Retina (tissue), 1 donor: ENCODE measurements at regions not wholly inside any gene's neighbourhood (a gene's known extent, or its start where the extent isn't known, plus 50 kb on each side); places are given as distances from the start of the nearest gene placed in this dataset.
A peak's percentile ranks its signal among the peaks of the same experiment; 100 is the strongest.

ENCODE experiments used
- DNase-seq: peaks from one replicate; pipeline ENCODE4 v3.0.0-alpha.2; 2016

- DNase-seq, result no peak
Measured at GRCh38 chr6:163662604-163663225, 248.2 kb downstream of the QKI start.

DNA sequence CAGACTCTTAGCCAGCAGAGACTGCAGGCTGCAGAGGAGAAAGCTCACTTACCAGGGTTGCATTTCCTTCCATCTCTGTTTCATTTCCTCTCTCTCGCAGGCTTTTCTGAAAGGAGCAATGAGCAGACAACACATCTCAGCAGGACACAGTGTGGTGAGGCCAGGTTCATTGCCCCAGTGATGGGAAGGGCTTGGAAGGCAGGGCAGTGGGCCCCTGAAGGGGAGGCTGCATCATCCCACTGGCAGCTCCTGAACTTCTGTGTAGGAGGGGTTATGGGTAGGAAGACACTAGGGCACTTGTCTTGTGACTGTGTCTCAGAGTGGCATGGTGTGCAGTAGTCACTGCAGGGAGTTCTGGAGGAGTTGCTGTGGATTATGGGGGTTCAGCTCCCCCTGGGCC lies 246.8 kb downstream of the QKI start:
- DNase-seq, result peak; percentile 58

DNA sequence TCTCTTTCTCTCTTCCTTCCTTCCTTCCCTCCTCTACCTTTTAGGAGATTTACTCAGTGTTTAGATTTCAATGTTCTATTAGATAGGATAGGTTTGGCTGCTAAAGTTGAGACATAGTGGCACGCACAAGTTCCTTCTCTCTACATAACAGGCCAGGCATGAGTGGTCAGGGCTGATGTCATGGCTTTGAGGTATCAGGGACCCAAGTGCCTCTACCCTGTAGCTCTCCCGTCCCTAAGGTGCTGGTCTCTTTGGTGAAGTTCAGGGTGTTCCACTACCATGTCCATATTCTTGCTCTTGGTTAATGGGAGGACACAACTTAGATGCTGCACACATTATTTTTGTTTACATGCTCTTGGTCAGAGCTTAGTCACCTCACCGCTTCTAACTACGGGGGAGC lies 245.3 kb downstream of the QKI start:
- no peak for DNase-seq

DNA sequence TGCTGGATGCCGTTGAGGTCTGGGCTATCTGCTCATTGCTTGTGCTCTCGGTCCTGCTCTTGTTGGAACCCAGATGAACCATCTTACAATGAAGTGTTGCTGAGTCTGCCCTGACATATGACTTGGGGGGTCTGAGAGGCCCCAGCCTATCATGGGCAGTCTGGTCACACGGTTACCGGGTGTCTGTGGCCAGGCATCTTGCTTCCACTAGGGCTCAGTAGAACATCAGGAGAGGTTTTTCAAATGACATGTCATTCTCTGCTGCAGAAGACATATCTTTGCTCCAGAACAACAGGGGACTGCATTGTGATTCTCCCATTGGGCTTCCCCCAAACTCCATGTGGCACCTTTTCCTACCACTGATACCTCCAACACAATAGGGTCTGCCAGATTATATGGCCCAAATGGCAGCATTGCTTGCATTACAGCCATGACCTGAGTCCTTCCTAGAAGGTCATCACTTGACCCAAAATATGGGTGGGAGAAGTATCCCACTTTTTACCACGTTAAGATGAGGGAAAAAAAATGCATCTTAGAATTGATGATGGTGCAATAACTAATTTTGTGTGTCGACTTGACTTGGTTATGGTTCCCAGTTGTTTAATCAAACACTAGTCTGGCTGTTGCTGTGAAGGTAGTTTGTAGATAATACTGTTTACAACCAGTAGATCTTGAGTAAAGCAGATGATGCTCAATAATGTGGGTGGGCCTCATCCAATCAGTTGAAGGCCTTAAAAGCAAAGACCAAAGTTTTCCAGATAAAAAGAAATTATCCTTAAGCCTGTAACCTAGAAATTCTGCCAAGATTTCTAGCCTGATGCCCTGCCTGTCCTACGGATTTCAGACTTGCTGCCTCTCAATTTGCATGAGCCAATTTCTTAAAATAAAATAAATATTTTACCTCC lies 241.0 kb downstream of the QKI start:
- no peak for DNase-seq

DNA sequence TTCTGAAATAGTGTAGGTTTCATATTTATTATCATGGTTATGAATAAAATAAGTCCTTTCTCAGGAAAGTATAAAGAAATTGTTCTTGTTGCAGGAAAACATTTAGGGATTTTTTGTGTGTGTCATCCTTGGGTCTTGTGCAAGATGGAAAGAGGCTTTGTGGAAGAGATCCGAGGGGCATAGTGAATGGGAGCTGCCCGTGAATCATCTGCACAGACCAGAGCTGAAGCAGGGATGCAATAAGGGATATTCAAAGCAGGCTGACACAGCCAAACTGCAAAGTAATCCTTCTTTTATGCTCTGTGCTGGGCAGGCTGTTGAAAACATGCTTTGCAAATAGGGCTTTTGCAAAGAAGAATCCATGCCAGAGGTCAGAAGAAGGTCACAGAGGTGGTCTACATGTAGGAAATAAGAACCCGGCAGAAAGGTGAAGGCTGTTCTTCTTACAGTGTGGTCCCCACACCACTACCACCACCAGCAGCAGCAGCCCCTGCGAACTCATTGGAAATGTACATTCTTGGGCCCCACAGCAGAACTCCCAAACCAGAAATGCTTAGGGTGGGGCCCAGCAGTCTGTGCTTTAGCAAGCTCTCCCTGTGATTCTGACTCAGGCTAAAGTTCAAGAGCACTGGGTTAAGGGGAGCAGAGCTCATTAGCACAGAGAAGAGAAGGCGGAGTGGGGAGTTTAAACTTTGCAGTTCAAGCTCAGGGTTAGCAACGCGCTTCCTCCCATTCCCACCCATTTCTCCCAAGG lies 237.6 kb downstream of the QKI start:
- DNase-seq, result no peak

- DNase-seq, result no peak
Measured at GRCh38 chr6:163651426-163651825, 236.9 kb downstream of the QKI start.

DNA sequence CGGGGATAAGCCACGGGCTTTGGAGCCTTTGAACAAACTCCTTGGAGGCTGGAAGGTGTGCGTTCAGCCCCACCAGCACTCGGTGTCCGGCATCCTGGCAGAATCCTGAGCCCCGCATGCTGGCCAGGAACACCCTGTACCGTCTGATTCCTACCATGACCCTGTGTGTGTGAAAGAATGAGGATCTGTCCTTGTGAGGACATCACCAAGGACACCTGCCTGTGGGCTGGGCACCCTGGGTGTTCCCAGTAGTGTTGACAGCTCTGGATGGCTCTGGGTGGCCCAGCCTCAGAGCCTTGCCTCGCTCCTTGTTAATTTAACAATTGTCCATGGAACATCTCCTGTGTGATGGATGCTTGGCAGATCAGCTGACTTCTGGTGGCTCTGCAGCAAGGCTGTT lies 234.3 kb downstream of the QKI start:
- no peak for DNase-seq

- no peak for DNase-seq
Measured at GRCh38 chr6:163647624-163648023, 233.1 kb downstream of the QKI start.

DNA sequence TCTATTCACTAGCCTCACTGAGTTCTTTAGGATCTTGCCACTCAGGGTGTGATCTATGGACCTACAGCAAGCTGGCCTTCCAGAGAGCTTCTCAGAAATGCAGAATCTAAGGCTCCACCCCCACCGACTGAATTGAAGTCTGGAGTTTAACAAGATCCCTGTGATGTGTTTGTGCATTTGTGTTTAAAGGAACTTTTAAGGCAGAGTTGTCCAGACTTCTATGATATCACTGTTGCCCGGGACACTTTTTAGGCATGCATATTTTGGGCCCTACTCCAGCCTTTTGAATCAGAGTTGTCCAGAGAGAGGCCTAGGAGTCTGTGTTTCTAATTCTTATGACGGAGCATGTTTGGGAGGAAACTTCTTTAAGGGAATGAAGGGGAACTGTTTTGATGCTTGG lies 232.3 kb downstream of the QKI start:
- DNase-seq, result no peak

GRCh38 chr6:163646133-163646532 lies 231.6 kb downstream of the QKI start:
- DNase-seq, result no peak

GRCh38 chr6:163645560-163645959 lies 231.0 kb downstream of the QKI start:
- DNase-seq, result no peak

DNA sequence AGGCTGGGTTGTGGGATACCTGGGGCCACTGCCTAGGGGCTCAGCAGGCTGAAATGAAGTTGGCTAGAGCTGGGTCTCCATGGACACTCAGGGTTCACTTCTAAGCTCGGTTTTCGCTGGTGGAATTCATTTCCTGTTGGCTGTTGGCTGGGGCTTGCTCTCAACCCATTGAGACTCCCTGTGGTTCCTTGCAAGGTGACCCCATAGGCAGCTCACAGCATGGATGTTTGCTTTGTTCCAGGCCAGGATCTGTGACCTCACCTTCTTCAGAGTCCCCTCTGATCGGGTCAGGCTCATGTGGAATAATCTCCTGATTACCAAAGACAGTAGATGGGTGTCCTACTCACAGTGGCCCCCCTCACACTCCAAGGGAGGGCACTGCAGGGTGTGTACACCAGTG lies 229.3 kb downstream of the QKI start:
- no peak for DNase-seq

- no peak for DNase-seq
Measured at GRCh38 chr6:163641706-163642105, 227.2 kb downstream of the QKI start.

DNA sequence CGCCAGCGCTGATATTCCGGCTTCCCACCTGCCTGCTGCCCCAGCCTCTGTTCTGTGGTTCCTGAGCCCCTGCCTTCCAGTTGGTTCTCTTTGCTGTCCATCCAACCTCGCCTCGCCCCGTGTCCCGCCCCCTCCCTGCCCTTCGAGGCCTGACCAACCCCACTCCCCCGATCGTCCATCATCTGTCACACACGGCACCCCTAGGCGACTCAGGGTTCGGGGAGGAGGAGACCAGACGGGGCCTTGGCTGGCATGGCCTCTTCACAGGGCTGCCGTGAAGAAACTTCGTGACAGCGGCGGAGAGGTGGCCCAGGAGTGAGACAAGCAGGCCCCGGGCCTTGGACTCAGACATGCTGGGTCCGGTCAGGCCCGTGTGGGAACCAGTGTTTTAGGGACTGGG lies 226.1 kb downstream of the QKI start:
- DNase-seq, result no peak

GRCh38 chr6:163637524-163637923 lies 223.0 kb downstream of the QKI start:
- no peak for DNase-seq

GRCh38 chr6:163635731-163636364 lies 221.3 kb downstream of the QKI start:
- peak; percentile 40 for DNase-seq

DNA sequence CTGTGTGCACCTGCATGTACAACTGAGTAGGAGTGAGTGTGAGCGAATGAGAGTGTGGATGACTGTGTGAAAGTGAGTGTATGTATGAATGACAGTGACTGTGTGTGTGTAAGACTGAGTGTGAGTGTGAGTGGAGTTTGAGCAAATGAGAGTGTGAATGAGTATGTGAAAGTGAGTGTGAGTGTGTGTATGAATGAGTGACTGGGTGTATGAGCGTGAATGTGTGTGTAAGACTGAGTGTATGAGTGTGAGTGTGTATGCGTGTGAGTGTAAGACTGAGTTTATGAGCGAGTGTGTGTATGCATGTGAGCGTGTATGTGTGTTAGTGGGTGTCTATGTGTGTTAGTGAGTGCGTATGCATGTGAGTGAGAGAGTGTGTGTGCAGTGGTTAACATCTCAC lies 220.8 kb downstream of the QKI start:
- DNase-seq, result no peak

- DNase-seq, result peak; percentile 41
Measured at GRCh38 chr6:163634211-163635171, 220.0 kb downstream of the QKI start.

- no peak for DNase-seq
Measured at GRCh38 chr6:163630991-163631390, 216.5 kb downstream of the QKI start.

DNA sequence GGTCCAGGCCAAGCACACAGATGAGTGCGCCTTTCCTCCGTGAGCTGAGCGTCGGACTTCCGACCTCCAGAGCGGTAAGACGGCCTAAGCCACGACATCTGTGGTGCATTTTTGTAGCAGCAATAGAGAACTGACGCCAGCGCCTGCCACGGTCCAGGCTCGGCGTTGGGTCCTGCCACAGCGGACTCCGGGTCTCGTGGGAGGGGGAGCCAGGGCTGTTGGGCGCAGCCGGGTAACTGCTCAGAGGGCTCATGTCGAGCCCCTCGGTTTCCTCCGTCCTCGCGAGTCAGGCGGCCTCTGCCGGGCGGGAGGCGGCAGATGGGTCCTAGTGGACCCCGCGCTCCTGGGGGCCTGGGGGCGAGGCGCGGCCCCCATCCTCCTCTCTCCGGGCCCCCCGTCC lies 216.1 kb downstream of the QKI start:
- DNase-seq, result peak; percentile 66

DNA sequence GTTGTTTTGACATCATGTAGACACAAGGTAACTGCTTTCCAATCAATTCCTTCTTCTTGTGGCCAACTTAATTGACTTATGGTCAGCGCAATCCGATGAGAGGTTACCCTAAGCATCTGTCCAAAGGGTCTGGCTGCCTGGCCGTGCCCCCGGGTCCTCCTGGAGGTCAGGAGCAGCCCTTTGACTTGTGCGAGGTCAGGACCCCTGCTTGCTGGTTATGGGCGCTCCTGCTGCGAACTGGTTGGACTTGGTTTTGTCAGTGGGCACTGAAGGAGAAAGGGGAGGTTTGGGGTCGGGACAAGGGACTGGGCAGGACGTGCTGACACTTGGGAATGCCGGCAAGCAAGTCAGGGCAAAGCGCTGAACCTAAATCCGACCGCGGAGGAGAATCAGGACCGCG lies 215.6 kb downstream of the QKI start:
- DNase-seq, result no peak
